Adrenal gland (tissue), 5 donors: ENCODE measurements at regions not wholly inside any gene's neighbourhood (a gene's known extent, or its start where the extent isn't known, plus 50 kb on each side); places are given as distances from the start of the nearest gene placed in this dataset.

Experiments
- POLR2A ChIP-seq, 2 donors: fragments of 450-650 bp; IDR thresholded peaks; one replicate each; pipeline ENCODE4 v1.6.1; 2017; ENCODE audit warnings: antibody characterized with exemption in 2 of 2, mild to moderate bottlenecking in 2 of 2, moderate library complexity in 1 of 2
- TF ChIP-seq, protein P1 (sequence below), 6 experiments: fragments of 450-650 bp in 4 of 6; fragments of 200-600 bp in 2 of 6; sonication (generic) in 1 of 6; IDR thresholded peaks; 1 replicate in 5 of 6; 2 replicates in 1 of 6; pipeline versions ENCODE4 v1.5.1 to v1.8.0; 2016 to 2021; ENCODE audit warnings: antibody characterized with exemption in 6 of 6, mild to moderate bottlenecking in 2 of 6, moderate library complexity in 1 of 6
- donor health status: DM: no; HTN: no; CAD: no.

DNA sequence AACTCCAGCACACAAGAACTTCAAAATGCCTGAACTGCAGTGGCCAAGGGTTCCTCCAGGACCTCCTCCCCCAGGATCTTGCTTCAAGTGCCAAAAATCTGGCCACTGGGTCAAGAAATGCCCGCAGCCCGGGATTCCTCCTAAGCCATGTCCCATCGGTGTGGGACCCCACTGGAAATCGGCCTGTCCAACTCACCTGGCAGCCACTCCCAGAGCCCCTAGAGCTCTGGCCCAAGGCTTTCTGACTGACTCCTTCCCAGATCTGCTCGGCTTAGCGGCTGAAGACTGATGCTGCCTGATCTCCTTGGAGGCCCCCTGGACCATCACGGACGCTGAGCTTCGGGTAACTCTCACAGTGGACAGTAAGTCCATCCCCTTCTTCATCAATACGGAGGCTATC, 306.4 kb downstream of the RBM43 start:
- TF ChIP-seq, protein P1, sequence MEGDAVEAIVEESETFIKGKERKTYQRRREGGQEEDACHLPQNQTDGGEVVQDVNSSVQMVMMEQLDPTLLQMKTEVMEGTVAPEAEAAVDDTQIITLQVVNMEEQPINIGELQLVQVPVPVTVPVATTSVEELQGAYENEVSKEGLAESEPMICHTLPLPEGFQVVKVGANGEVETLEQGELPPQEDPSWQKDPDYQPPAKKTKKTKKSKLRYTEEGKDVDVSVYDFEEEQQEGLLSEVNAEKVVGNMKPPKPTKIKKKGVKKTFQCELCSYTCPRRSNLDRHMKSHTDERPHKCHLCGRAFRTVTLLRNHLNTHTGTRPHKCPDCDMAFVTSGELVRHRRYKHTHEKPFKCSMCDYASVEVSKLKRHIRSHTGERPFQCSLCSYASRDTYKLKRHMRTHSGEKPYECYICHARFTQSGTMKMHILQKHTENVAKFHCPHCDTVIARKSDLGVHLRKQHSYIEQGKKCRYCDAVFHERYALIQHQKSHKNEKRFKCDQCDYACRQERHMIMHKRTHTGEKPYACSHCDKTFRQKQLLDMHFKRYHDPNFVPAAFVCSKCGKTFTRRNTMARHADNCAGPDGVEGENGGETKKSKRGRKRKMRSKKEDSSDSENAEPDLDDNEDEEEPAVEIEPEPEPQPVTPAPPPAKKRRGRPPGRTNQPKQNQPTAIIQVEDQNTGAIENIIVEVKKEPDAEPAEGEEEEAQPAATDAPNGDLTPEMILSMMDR (IDR thresholded peaks at IDR 0.05): no peak
- TF ChIP-seq POLR2A (IDR thresholded peaks at IDR 0.05): no peak
